IMR-90 (cell line): ENCODE measurements at regions not wholly inside any gene's neighbourhood (a gene's known extent, or its start where the extent isn't known, plus 50 kb on each side); places are given as distances from the start of the nearest gene placed in this dataset.
A peak's percentile ranks its signal among the peaks of the same experiment; 100 is the strongest.

Source experiments
- ATAC-seq: fragments of 200-7000 bp; cut with Tn5 transposase; 2 replicates; pipeline ENCODE4 v1.9.1; 2020; ENCODE audit warnings: low read depth, mild to moderate bottlenecking, moderate library complexity
- BruUV-seq: library from RNA; stranded (reverse); fragments of 400-500 nt; replicated peaks from 2 replicates; lab custom pipeline; 2021; lab: Mats Ljungman, UMichigan
- CTCF ChIA-PET: fragments of 300-600 bp; formaldehyde crosslinking; extraction: SDS; loops from one replicate; lab custom pipeline; 2021; ENCODE audit warnings: antibody characterized with exemption; lab: Yijun Ruan, JAX
- POLR2A ChIA-PET: fragments of 300-600 bp; sonication (Branson Sonifier 250); formaldehyde crosslinking; loops from one replicate; lab custom pipeline; 2022; ENCODE audit warnings: antibody characterized with exemption; ENCODE audit not compliant: unreplicated experiment; lab: Charles Lee
- DNase-seq: peaks from one replicate; pipeline ENCODE4 v3.0.0; 2013
- H2AFZ ChIP-seq: replicated peaks from 2 replicates; pipeline ENCODE3; 2013; ENCODE audit warnings: low read length, mild to moderate bottlenecking; ENCODE audit not compliant: poor library complexity
- H2AK5ac ChIP-seq: 2 replicates; pipeline ENCODE4 v1.6.1; 2013; ENCODE audit warnings: low read depth, low read length, inconsistent platforms
- H2AK9ac ChIP-seq: replicated peaks from 2 replicates; pipeline ENCODE3; 2013; ENCODE audit warnings: mild to moderate bottlenecking, low read depth, low read length, moderate library complexity; ENCODE audit not compliant: poor library complexity
- H2BK120ac ChIP-seq: 2 replicates; pipeline ENCODE4 v1.6.1; 2013; ENCODE audit warnings: low read depth, low read length, inconsistent platforms
- H2BK15ac ChIP-seq: 3 replicates; pipeline ENCODE4 v1.6.1; 2013; ENCODE audit warnings: low read depth, low read length, inconsistent platforms
- H2BK20ac ChIP-seq: 2 replicates; pipeline ENCODE4 v1.6.1; 2013; ENCODE audit warnings: low read depth, mild to moderate bottlenecking, inconsistent platforms, low read length, moderate library complexity
- H2BK5ac ChIP-seq: 2 replicates; pipeline ENCODE4 v1.6.1; 2013; ENCODE audit warnings: mild to moderate bottlenecking, low read depth, low read length, inconsistent platforms; ENCODE audit not compliant: poor library complexity, severe bottlenecking
- H3K14ac ChIP-seq: replicated peaks from 2 replicates; pipeline ENCODE4 v1.6.1; 2013; ENCODE audit warnings: low read depth, low read length, inconsistent platforms
- H3K18ac ChIP-seq: 2 replicates; pipeline ENCODE4 v1.6.1; 2013; ENCODE audit warnings: low read depth, low read length, control low read depth
- H3K23ac ChIP-seq: 2 replicates; pipeline ENCODE4 v1.6.1; 2013; ENCODE audit warnings: low read depth, low read length, inconsistent platforms
- H3K27ac ChIP-seq: 2 replicates; pipeline ENCODE4 v1.5.1; 2013; ENCODE audit warnings: mild to moderate bottlenecking, control low read depth, low read length; ENCODE audit not compliant: insufficient read depth
- H3K27me3 ChIP-seq: 2 replicates; pipeline ENCODE4 v1.6.1; 2013; ENCODE audit warnings: low read length; ENCODE audit not compliant: control insufficient read depth, insufficient read depth
- H3K36me3 ChIP-seq: 2 replicates; pipeline ENCODE4 v1.6.1; 2013; ENCODE audit warnings: low read length, mixed read lengths; ENCODE audit not compliant: control insufficient read depth, insufficient read depth
- H3K4ac ChIP-seq: 2 replicates; pipeline ENCODE4 v1.6.1; 2013; ENCODE audit warnings: low read depth, low read length, inconsistent platforms
- H3K4me1 ChIP-seq: 2 replicates; pipeline ENCODE4 v1.6.1; 2013; ENCODE audit warnings: low read length, mixed read lengths; ENCODE audit not compliant: control insufficient read depth, insufficient read depth
- H3K4me2 ChIP-seq: 2 replicates; pipeline ENCODE4 v1.6.1; 2013; ENCODE audit warnings: low read depth, mild to moderate bottlenecking, control low read depth, low read length, moderate library complexity
- H3K4me3 ChIP-seq: 2 replicates; pipeline ENCODE4 v1.5.1; 2013; ENCODE audit warnings: low read depth, mild to moderate bottlenecking, control low read depth, low read length, moderate library complexity; ENCODE audit not compliant: insufficient read depth
- H3K56ac ChIP-seq: 2 replicates; pipeline ENCODE4 v1.6.1; 2013; ENCODE audit warnings: low read length, inconsistent platforms; ENCODE audit not compliant: insufficient read depth; ENCODE audit errors: extremely low read depth
- H3K79me1 ChIP-seq, 2 experiments: 2 replicates each; pipeline ENCODE4 v1.6.1; 2013; ENCODE audit warnings: low read length in 2 of 2, inconsistent platforms in 1 of 2, low read depth in 1 of 2
- H3K9ac ChIP-seq: 2 replicates; pipeline ENCODE4 v1.6.1; 2013; ENCODE audit warnings: low read depth, low read length, control low read depth
- H3K9me1 ChIP-seq: 2 replicates; pipeline ENCODE4 v1.6.1; 2013; ENCODE audit warnings: low read length, inconsistent platforms; ENCODE audit not compliant: insufficient read depth
- H3K9me3 ChIP-seq: 2 replicates; pipeline ENCODE4 v1.6.1; 2013; ENCODE audit warnings: low read length; ENCODE audit not compliant: control insufficient read depth, insufficient read depth
- H4K20me1 ChIP-seq: 2 replicates; pipeline ENCODE4 v1.6.1; 2013; ENCODE audit warnings: low read length, inconsistent platforms; ENCODE audit not compliant: insufficient read depth
- H4K5ac ChIP-seq: 2 replicates; pipeline ENCODE4 v1.6.1; 2013; ENCODE audit warnings: mild to moderate bottlenecking, low read depth, low read length, control low read depth
- H4K8ac ChIP-seq, 2 experiments: 2 replicates each; pipeline ENCODE4 v1.6.1; 2013; ENCODE audit warnings: low read depth in 2 of 2, low read length in 2 of 2, control low read depth in 1 of 2, inconsistent platforms in 1 of 2
- H4K91ac ChIP-seq: 2 replicates; pipeline ENCODE4 v1.6.1; 2013; ENCODE audit warnings: low read depth, low read length, inconsistent platforms; ENCODE audit not compliant: insufficient read depth
- BHLHE40 ChIP-seq: fragments of 150-350 bp; IDR thresholded peaks from 2 replicates; pipeline ENCODE4 v1.6.1; 2016; ENCODE audit warnings: mild to moderate bottlenecking, low read depth, low read length
- CHD1 ChIP-seq: IDR thresholded peaks from 2 replicates; pipeline ENCODE4 v1.6.1; 2012; ENCODE audit warnings: low read depth, low read length, improper control_type of control experiment
- MAFK ChIP-seq: IDR thresholded peaks from 2 replicates; pipeline ENCODE4 v1.6.1; 2012; ENCODE audit warnings: low read depth, low read length, improper control_type of control experiment
- MAZ ChIP-seq: IDR thresholded peaks from 2 replicates; pipeline ENCODE4 v1.6.1; 2012; ENCODE audit warnings: low read depth, mild to moderate bottlenecking, low read length, improper control_type of control experiment, moderate library complexity, borderline replicate concordance
- MXI1 ChIP-seq: IDR thresholded peaks from 2 replicates; pipeline ENCODE4 v1.6.1; 2012; ENCODE audit warnings: low read depth, mild to moderate bottlenecking, low read length, moderate library complexity, borderline replicate concordance
- NFE2L2 ChIP-seq: fragments of 150-350 bp; IDR thresholded peaks from 2 replicates; pipeline ENCODE4 v1.6.1; 2016; ENCODE audit warnings: low read depth, mild to moderate bottlenecking, low read length
- POLR2A ChIP-seq: IDR thresholded peaks from 2 replicates; pipeline ENCODE4 v1.6.1; 2012; ENCODE audit warnings: mild to moderate bottlenecking, low read depth, low read length
- RAD21 ChIP-seq: IDR thresholded peaks from 2 replicates; pipeline ENCODE4 v1.6.1; 2012; ENCODE audit warnings: low read length, improper control_type of control experiment
- USF2 ChIP-seq: fragments of 150-350 bp; IDR thresholded peaks from 2 replicates; pipeline ENCODE4 v1.6.1; 2017; ENCODE audit warnings: mild to moderate bottlenecking, antibody characterized with exemption, low read length, low read depth
- WGBS, 2 experiments: methylation state at CpG; one replicate each; pipeline versions ENCODE4 v1.1.5 to v1.1.7; 2013; ENCODE audit warnings: missing lambda C conversion rate in 2 of 2; ENCODE audit not compliant: insufficient read length in 1 of 2; ENCODE audit errors: extremely low coverage in 2 of 2; 5-methylcytosine and 5-hydroxymethylcytosine counted together
- dilution Hi-C: fragments of 300-500 bp; cut with HindIII; formaldehyde crosslinking; loops from one replicate; pipeline ENCODE4 v1.14.3; 2018; ENCODE audit warnings: low sequenced_read_pairs; ENCODE audit not compliant: unreplicated experiment
- in situ Hi-C: fragments of 300-500 bp; cut with MboI; formaldehyde crosslinking; loops from 3 replicates; pipeline ENCODE4 v1.14.3; 2019; ENCODE audit warnings: low sequenced_read_pairs, inconsistent platforms, mixed read lengths
- intact Hi-C: fragments of 100-400 bp; cut with micrococcal nuclease; formaldehyde crosslinking; loops from 2 replicates; pipeline ENCODE4 v1.10.0; 2022

GRCh38 chr2:122029456-122029855 lies 274.0 kb downstream of the TSN start:
- Histone ChIP-seq H4K8ac (no peak overlapping the region), H2AK9ac (no peak overlapping the region), H3K23ac (no peak overlapping the region), H3K18ac (no peak overlapping the region), H3K9me1 (no peaks in the 10 kb centered on the region), H3K4ac (no peak overlapping the region), H3K36me3 (no peaks in the 10 kb centered on the region), H3K9me3 (no peaks in the 10 kb centered on the region), H2BK120ac (0 out of 2 replicates have a peak overlapping the region, but pooled peaks have one; percentile 68), H4K91ac (0 out of 2 replicates have a peak overlapping the region, but pooled peaks have one; percentile 20), H3K4me3 (no peak overlapping the region), H3K14ac (no peak overlapping the region), H2BK20ac (0 out of 2 replicates have a peak overlapping the region, but pooled peaks have one; percentile 53), H3K27me3 (no peaks in the 10 kb centered on the region), H2BK15ac (no peak overlapping the region), H2BK5ac (no peak overlapping the region), H4K20me1 (no peaks in the 10 kb centered on the region), H2AK5ac (no peak overlapping the region), H4K5ac (no peak overlapping the region), H3K9ac (no peak overlapping the region), H3K27ac (no peak overlapping the region), H3K4me1 (peaks cover 5% of the 10 kb centered on the region), H3K4me2 (no peak overlapping the region), H3K56ac (no peak overlapping the region), H2AFZ (no peak overlapping the region), H3K79me1 (no peaks in the 10 kb centered on the region)
- intact Hi-C loops (no loop called here), in situ Hi-C loops (no loop called here), dilution Hi-C loops (no loop called here)
- CTCF ChIA-PET, result no interaction called here
- POLR2A ChIA-PET, result no interaction called here
- 94% methylated on average over 2 of the region's 7 CpGs; no CpG with 5 or more reads in 1 of the 2 experiments for WGBS, 2 experiments
- TF ChIP-seq MAZ (no peak), USF2 (no peak), CHD1 (no peak), BHLHE40 (no peak), RAD21 (no peak), MAFK (no peak), NFE2L2 (no peak), POLR2A (no peak), MXI1 (no peak)
- BruUV-seq, result no TSS peak
- ATAC-seq (no peak), DNase-seq (no peak)
